ENCODE measurements at regions not wholly inside any gene's neighbourhood (a gene's known extent, or its start where the extent isn't known, plus 50 kb on each side); places are given as distances from the start of the nearest gene placed in this dataset.

- H3K36me3 ChIP-seq, result no peaks in the 10 kb centered on the region
- no peak overlapping the region for H3K4me3 ChIP-seq (ENCODE audit: low read depth, low read length)
- TF ChIP-seq CTCF (IDR thresholded peaks at IDR 0.05; ENCODE audit: low read depth, low read length), result no peak
- no peak overlapping the region for H3K27ac ChIP-seq
- H3K27me3 ChIP-seq (ENCODE audit: insufficient read depth, low read depth, severe bottlenecking), result no peaks in the 10 kb centered on the region
- no peaks in the 10 kb centered on the region for H3K9me3 ChIP-seq (ENCODE audit: severe bottlenecking)
- no peak for DNase-seq
Measured at GRCh38 chr10:55002420-55002819, 201.4 kb upstream of the PCDH15 start.

- Histone ChIP-seq H3K4me3 (ENCODE audit: low read depth, low read length) (no peak overlapping the region), H3K9me3 (ENCODE audit: severe bottlenecking) (no peaks in the 10 kb centered on the region), H3K27ac (no peak overlapping the region), H3K36me3 (no peaks in the 10 kb centered on the region), H3K27me3 (ENCODE audit: insufficient read depth, low read depth, severe bottlenecking) (no peaks in the 10 kb centered on the region)
- no peak for DNase-seq
- no peak for TF ChIP-seq CTCF (IDR thresholded peaks at IDR 0.05; ENCODE audit: low read depth, low read length)
Measured at GRCh38 chr10:55001422-55001821, 200.4 kb upstream of the PCDH15 start.

DNA sequence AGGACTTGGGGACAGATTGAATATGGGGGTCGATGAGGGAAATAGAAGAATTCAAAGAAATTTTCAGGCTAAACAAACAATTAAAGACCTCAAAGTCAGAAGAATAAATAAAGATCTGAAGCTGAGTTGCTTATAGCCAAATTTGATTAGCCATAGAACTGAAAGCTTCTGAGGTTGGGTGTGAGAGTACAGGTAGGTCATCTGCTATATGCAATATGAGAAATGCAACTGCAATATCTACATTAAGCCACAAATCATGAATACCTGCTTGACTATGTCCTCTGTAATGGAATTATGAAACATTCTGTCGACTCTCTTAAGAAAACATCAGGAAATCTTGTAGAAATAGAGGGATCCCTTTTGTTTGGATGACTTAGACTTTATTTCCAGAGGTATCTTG lies 192.1 kb upstream of the PCDH15 start:
- DNase-seq, result no peak
- H3K9me3 ChIP-seq (ENCODE audit: severe bottlenecking), result no peaks in the 10 kb centered on the region
- no peaks in the 10 kb centered on the region for H3K36me3 ChIP-seq
- no peak for TF ChIP-seq CTCF (IDR thresholded peaks at IDR 0.05; ENCODE audit: low read depth, low read length)
- no peaks in the 10 kb centered on the region for H3K27me3 ChIP-seq (ENCODE audit: insufficient read depth, low read depth, severe bottlenecking)
- H3K4me3 ChIP-seq (ENCODE audit: low read depth, low read length), result no peak overlapping the region
- H3K27ac ChIP-seq, result no peak overlapping the region

DNA sequence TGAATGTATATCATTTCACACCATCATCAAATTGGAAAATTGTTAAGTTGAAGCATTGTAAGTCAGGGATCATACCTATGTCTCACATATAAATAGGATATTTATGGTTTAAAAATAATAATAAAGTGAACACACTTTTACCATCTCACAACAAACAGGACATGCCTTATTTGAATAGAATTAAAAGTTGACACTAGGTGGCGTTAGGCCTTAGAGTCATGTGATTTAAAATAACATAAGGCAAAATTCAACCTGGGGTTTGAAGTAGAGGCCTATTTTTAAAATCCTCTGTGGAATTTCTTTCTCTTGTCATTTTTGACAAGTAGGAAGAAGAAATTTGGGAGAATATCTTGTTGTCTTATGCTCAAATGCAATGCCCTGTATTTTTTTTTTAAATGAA lies 184.7 kb upstream of the PCDH15 start:
- DNase-seq, result no peak
- no peak overlapping the region for H3K4me3 ChIP-seq (ENCODE audit: low read depth, low read length)
- no peaks in the 10 kb centered on the region for H3K36me3 ChIP-seq
- no peaks in the 10 kb centered on the region for H3K27me3 ChIP-seq (ENCODE audit: insufficient read depth, low read depth, severe bottlenecking)
- TF ChIP-seq CTCF (IDR thresholded peaks at IDR 0.05; ENCODE audit: low read depth, low read length), result peak; percentile 35; the same call in 1 of the 2 replicates
- no peak overlapping the region for H3K27ac ChIP-seq
- no peaks in the 10 kb centered on the region for H3K9me3 ChIP-seq (ENCODE audit: severe bottlenecking)

- H3K4me3 ChIP-seq (ENCODE audit: low read depth, low read length), result no peak overlapping the region
- no peaks in the 10 kb centered on the region for H3K9me3 ChIP-seq (ENCODE audit: severe bottlenecking)
- no peaks in the 10 kb centered on the region for H3K27me3 ChIP-seq (ENCODE audit: insufficient read depth, low read depth, severe bottlenecking)
- H3K27ac ChIP-seq, result no peak overlapping the region
- no peak for TF ChIP-seq CTCF (IDR thresholded peaks at IDR 0.05; ENCODE audit: low read depth, low read length)
- no peak for DNase-seq
- H3K36me3 ChIP-seq, result no peaks in the 10 kb centered on the region
Measured at GRCh38 chr10:54983255-54983654, 182.2 kb upstream of the PCDH15 start.

GRCh38 chr10:54962134-54962900 lies 161.3 kb upstream of the PCDH15 start:
- no peak for DNase-seq

More at GRCh38 chr10:54962134-54962900, 161.3 kb upstream of the PCDH15 start:
- no peak for TF ChIP-seq CTCF (IDR thresholded peaks at IDR 0.05; ENCODE audit: low read depth, low read length)
- H3K9me3 ChIP-seq (ENCODE audit: severe bottlenecking), result no peaks in the 10 kb centered on the region
- H3K27me3 ChIP-seq (ENCODE audit: insufficient read depth, low read depth, severe bottlenecking), result no peaks in the 10 kb centered on the region
- no peaks in the 10 kb centered on the region for H3K36me3 ChIP-seq
- H3K4me3 ChIP-seq (ENCODE audit: low read depth, low read length), result no peak overlapping the region
- H3K27ac ChIP-seq, result no peak overlapping the region
